ENCODE measurements at regions not wholly inside any gene's neighbourhood (a gene's known extent, or its start where the extent isn't known, plus 50 kb on each side); places are given as distances from the start of the nearest gene placed in this dataset.
"Not testable (repeated sequence)": the region's sequence is repeated elsewhere in the genome, so short reads cannot be mapped to it uniquely, and the experiment has no call there.

- H3K36me3 ChIP-seq (ENCODE audit: insufficient read depth, low read length) = no peaks in the 10 kb centered on the region
- no peak overlapping the region for H3K4me2 ChIP-seq (ENCODE audit: low read length)
- no peaks in the 10 kb centered on the region for H3K27me3 ChIP-seq (ENCODE audit: control insufficient read depth, insufficient read depth, low read length)
- H3K4me1 ChIP-seq (ENCODE audit: control insufficient read depth, insufficient read depth, low read length) = peaks cover 2% of the 10 kb centered on the region
- no peaks in the 10 kb centered on the region for H3K9me3 ChIP-seq (replicated peaks; ENCODE audit: low read length)
- no peak overlapping the region for H3K4me3 ChIP-seq (ENCODE audit: low read length)
- no peak overlapping the region for H3K9ac ChIP-seq (ENCODE audit: low read depth, low read length)
These were observed 122.6 kb upstream of the ID4 start for GRCh38 chr6:19714434-19715166.

GRCh38 chr6:19715167-19715551 lies 122.0 kb upstream of the ID4 start:
- H3K36me3 ChIP-seq (ENCODE audit: insufficient read depth, low read length) = no peaks in the 10 kb centered on the region
- no peak overlapping the region for H3K9ac ChIP-seq (ENCODE audit: low read depth, low read length)
- H3K27me3 ChIP-seq (ENCODE audit: control insufficient read depth, insufficient read depth, low read length) = no peaks in the 10 kb centered on the region
- no peak overlapping the region for H3K4me3 ChIP-seq (ENCODE audit: low read length)
- H3K4me1 ChIP-seq (ENCODE audit: control insufficient read depth, insufficient read depth, low read length) = peaks cover 5% of the 10 kb centered on the region
- H3K9me3 ChIP-seq (replicated peaks; ENCODE audit: low read length) = no peaks in the 10 kb centered on the region
- H3K4me2 ChIP-seq (ENCODE audit: low read length) = no peak overlapping the region

GRCh38 chr6:19719691-19720128 lies 117.5 kb upstream of the ID4 start:
- Histone ChIP-seq H3K27me3 (ENCODE audit: control insufficient read depth, insufficient read depth, low read length) (no peaks in the 10 kb centered on the region), H3K4me3 (ENCODE audit: low read length) (no peak overlapping the region), H3K9ac (ENCODE audit: low read depth, low read length) (no peak overlapping the region), H3K4me2 (ENCODE audit: low read length) (peak overlapping the region; percentile 55), H3K9me3 (replicated peaks; ENCODE audit: low read length) (no peaks in the 10 kb centered on the region), H3K36me3 (ENCODE audit: insufficient read depth, low read length) (no peaks in the 10 kb centered on the region), H3K4me1 (ENCODE audit: control insufficient read depth, insufficient read depth, low read length) (peaks cover 15% of the 10 kb centered on the region)

- Histone ChIP-seq H3K4me1 (ENCODE audit: control insufficient read depth, insufficient read depth, low read length) (peaks cover 15% of the 10 kb centered on the region), H3K4me3 (ENCODE audit: low read length) (no peak overlapping the region), H3K4me2 (ENCODE audit: low read length) (no peak overlapping the region), H3K9me3 (replicated peaks; ENCODE audit: low read length) (no peaks in the 10 kb centered on the region), H3K9ac (ENCODE audit: low read depth, low read length) (no peak overlapping the region), H3K36me3 (ENCODE audit: insufficient read depth, low read length) (no peaks in the 10 kb centered on the region), H3K27me3 (ENCODE audit: control insufficient read depth, insufficient read depth, low read length) (no peaks in the 10 kb centered on the region)
These were observed 115.3 kb upstream of the ID4 start for GRCh38 chr6:19721766-19722377.

- Histone ChIP-seq H3K9me3 (replicated peaks; ENCODE audit: low read length) (no peaks in the 10 kb centered on the region), H3K4me3 (ENCODE audit: low read length) (no peak overlapping the region), H3K9ac (ENCODE audit: low read depth, low read length) (no peak overlapping the region)
These were observed 114.2 kb upstream of the ID4 start for GRCh38 chr6:19722999-19723398.

GRCh38 chr6:19723545-19723944 lies 113.6 kb upstream of the ID4 start:
- no peak overlapping the region for H3K4me3 ChIP-seq (ENCODE audit: low read length)
- no peak overlapping the region for H3K4me2 ChIP-seq (ENCODE audit: low read length)
- H3K27me3 ChIP-seq (ENCODE audit: control insufficient read depth, insufficient read depth, low read length) = no peaks in the 10 kb centered on the region
- no peak overlapping the region for H3K9ac ChIP-seq (ENCODE audit: low read depth, low read length)
- H3K9me3 ChIP-seq (replicated peaks; ENCODE audit: low read length) = no peaks in the 10 kb centered on the region
- peaks cover 15% of the 10 kb centered on the region for H3K4me1 ChIP-seq (ENCODE audit: control insufficient read depth, insufficient read depth, low read length)
- H3K36me3 ChIP-seq (ENCODE audit: insufficient read depth, low read length) = no peaks in the 10 kb centered on the region

More at GRCh38 chr6:19722999-19723398, 114.2 kb upstream of the ID4 start:
- H3K4me2 ChIP-seq (ENCODE audit: low read length) = no peak overlapping the region
- peaks cover 15% of the 10 kb centered on the region for H3K4me1 ChIP-seq (ENCODE audit: control insufficient read depth, insufficient read depth, low read length)
- H3K36me3 ChIP-seq (ENCODE audit: insufficient read depth, low read length) = no peaks in the 10 kb centered on the region
- H3K27me3 ChIP-seq (ENCODE audit: control insufficient read depth, insufficient read depth, low read length) = no peaks in the 10 kb centered on the region

DNA sequence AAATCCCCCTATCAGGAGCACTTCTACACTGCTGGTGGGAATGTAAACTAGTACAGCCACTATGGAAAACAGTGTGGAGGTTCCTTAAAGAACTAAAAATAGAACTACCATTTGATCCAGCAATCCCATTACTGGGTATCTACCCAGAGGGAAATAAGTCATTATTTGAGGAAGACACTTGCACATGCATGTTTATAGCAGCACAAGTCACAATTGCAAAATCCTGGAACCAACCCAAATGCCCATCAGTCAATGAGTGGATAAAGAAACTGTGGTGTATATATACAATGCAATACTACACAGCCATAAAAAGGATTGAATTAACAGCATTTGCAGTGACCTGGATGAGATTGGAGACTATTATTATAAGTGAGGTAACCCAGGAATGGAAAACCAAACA lies 111.7 kb upstream of the ID4 start:
- H3K27me3 ChIP-seq (ENCODE audit: control insufficient read depth, insufficient read depth, low read length); H3K36me3 ChIP-seq (ENCODE audit: insufficient read depth, low read length); H3K4me2 ChIP-seq (ENCODE audit: low read length); H3K9me3 ChIP-seq (replicated peaks; ENCODE audit: low read length); H3K9ac ChIP-seq (ENCODE audit: low read depth, low read length); H3K4me3 ChIP-seq (ENCODE audit: low read length); H3K4me1 ChIP-seq (ENCODE audit: control insufficient read depth, insufficient read depth, low read length): not testable (repeated sequence)

DNA sequence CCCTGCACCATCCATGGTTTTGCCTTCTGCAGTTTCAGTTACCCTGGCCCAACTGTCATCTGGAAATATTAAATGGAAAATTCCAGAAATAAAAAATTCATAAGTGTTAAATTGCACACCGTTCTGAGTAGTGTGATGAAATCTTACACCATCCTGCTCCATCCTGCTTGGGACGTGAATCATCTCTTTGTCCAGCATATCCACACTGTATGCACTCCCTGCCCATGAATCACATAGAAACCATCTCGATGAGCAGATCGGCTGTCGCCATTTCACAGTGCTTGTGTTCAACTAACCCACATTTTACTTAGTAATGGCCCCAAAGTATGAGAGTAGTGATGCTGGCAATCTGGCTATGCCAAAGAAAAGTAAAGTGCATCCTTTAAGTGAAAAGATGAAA lies 105.9 kb upstream of the ID4 start:
- H3K36me3 ChIP-seq (ENCODE audit: insufficient read depth, low read length) = no peaks in the 10 kb centered on the region
- H3K9me3 ChIP-seq (replicated peaks; ENCODE audit: low read length) = no peaks in the 10 kb centered on the region
- no peak overlapping the region for H3K4me3 ChIP-seq (ENCODE audit: low read length)
- no peaks in the 10 kb centered on the region for H3K27me3 ChIP-seq (ENCODE audit: control insufficient read depth, insufficient read depth, low read length)
- H3K9ac ChIP-seq (ENCODE audit: low read depth, low read length) = no peak overlapping the region
- H3K4me2 ChIP-seq (ENCODE audit: low read length) = no peak overlapping the region
- peaks cover 5% of the 10 kb centered on the region for H3K4me1 ChIP-seq (ENCODE audit: control insufficient read depth, insufficient read depth, low read length)

GRCh38 chr6:19734061-19734460 lies 103.1 kb upstream of the ID4 start:
- Histone ChIP-seq H3K9me3 (replicated peaks; ENCODE audit: low read length) (no peaks in the 10 kb centered on the region), H3K9ac (ENCODE audit: low read depth, low read length) (no peak overlapping the region), H3K36me3 (ENCODE audit: insufficient read depth, low read length) (no peaks in the 10 kb centered on the region), H3K4me1 (ENCODE audit: control insufficient read depth, insufficient read depth, low read length) (peaks cover 5% of the 10 kb centered on the region), H3K4me2 (ENCODE audit: low read length) (no peak overlapping the region), H3K4me3 (ENCODE audit: low read length) (no peak overlapping the region), H3K27me3 (ENCODE audit: control insufficient read depth, insufficient read depth, low read length) (no peaks in the 10 kb centered on the region)

GRCh38 chr6:19734519-19734918 lies 102.7 kb upstream of the ID4 start:
- H3K4me3 ChIP-seq (ENCODE audit: low read length) = no peak overlapping the region
- no peak overlapping the region for H3K9ac ChIP-seq (ENCODE audit: low read depth, low read length)
- H3K36me3 ChIP-seq (ENCODE audit: insufficient read depth, low read length) = no peaks in the 10 kb centered on the region
- no peaks in the 10 kb centered on the region for H3K27me3 ChIP-seq (ENCODE audit: control insufficient read depth, insufficient read depth, low read length)
- H3K4me2 ChIP-seq (ENCODE audit: low read length) = no peak overlapping the region
- no peaks in the 10 kb centered on the region for H3K9me3 ChIP-seq (replicated peaks; ENCODE audit: low read length)
- H3K4me1 ChIP-seq (ENCODE audit: control insufficient read depth, insufficient read depth, low read length) = peaks cover 5% of the 10 kb centered on the region

GRCh38 chr6:19736066-19736465 lies 101.1 kb upstream of the ID4 start:
- Histone ChIP-seq H3K36me3 (ENCODE audit: insufficient read depth, low read length) (no peaks in the 10 kb centered on the region), H3K4me1 (ENCODE audit: control insufficient read depth, insufficient read depth, low read length) (peaks cover 5% of the 10 kb centered on the region), H3K27me3 (ENCODE audit: control insufficient read depth, insufficient read depth, low read length) (no peaks in the 10 kb centered on the region), H3K4me3 (ENCODE audit: low read length) (no peak overlapping the region), H3K9me3 (replicated peaks; ENCODE audit: low read length) (no peaks in the 10 kb centered on the region), H3K9ac (ENCODE audit: low read depth, low read length) (no peak overlapping the region), H3K4me2 (ENCODE audit: low read length) (no peak overlapping the region)

DNA sequence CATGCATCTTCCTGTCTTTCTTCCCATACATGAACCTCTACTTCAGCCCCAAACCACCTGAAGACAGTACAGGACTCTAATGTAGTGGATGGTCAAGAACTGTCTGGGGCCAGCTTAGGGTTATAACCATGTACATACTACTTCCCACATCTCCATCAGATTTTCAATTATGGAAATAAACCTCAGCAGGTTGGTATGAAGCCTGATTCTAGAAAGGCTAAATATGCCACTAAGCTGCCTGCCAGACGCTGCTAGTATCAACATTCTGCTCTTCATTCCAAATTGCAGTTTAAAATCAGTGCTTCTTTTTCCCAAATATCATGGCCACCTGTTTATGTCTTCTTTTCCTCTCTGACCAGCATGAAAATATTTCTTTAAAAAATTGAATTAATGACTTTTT lies 99.2 kb upstream of the ID4 start:
- Histone ChIP-seq H3K9me3 (replicated peaks; ENCODE audit: low read length) (no peaks in the 10 kb centered on the region), H3K9ac (ENCODE audit: low read depth, low read length) (no peak overlapping the region), H3K4me2 (ENCODE audit: low read length) (no peak overlapping the region), H3K27me3 (ENCODE audit: control insufficient read depth, insufficient read depth, low read length) (no peaks in the 10 kb centered on the region), H3K4me3 (ENCODE audit: low read length) (no peak overlapping the region), H3K4me1 (ENCODE audit: control insufficient read depth, insufficient read depth, low read length) (no peaks in the 10 kb centered on the region), H3K36me3 (ENCODE audit: insufficient read depth, low read length) (no peaks in the 10 kb centered on the region)

Measured in skeletal muscle satellite cell (primary cell).